SHP77 treated with DMSO at 0.1 percent for 48 hours (cell line): ENCODE measurements at regions not wholly inside any gene's neighbourhood (a gene's known extent, or its start where the extent isn't known, plus 50 kb on each side); places are given as distances from the start of the nearest gene placed in this dataset.
A peak's percentile ranks its signal among the peaks of the same experiment; 100 is the strongest.

Experiments
- DNase-seq: peaks from one replicate; lab custom pipeline; 2025; lab: John Stamatoyannopoulos, UW

GRCh38 chr16:26658486-26658885 is 408.2 kb upstream of the C16orf82 start:
- no peak for DNase-seq

GRCh38 chr16:26658915-26659314 is 407.8 kb upstream of the C16orf82 start:
- no peak for DNase-seq

- no peak for DNase-seq
Measured at GRCh38 chr16:26664086-26664485, 402.6 kb upstream of the C16orf82 start.

GRCh38 chr16:26665166-26665939 is 401.4 kb upstream of the C16orf82 start:
- peak; percentile 99 for DNase-seq

- DNase-seq: no peak
Measured at GRCh38 chr16:26666486-26666885, 400.2 kb upstream of the C16orf82 start.

- no peak for DNase-seq
Measured at GRCh38 chr16:26667307-26667706, 399.4 kb upstream of the C16orf82 start.

- no peak for DNase-seq
Measured at GRCh38 chr16:26668026-26668425, 398.7 kb upstream of the C16orf82 start.

- no peak for DNase-seq
Measured at GRCh38 chr16:26672206-26672605, 394.5 kb upstream of the C16orf82 start.

GRCh38 chr16:26673011-26673410 is 393.7 kb upstream of the C16orf82 start:
- DNase-seq: no peak

- no peak for DNase-seq
Measured at GRCh38 chr16:26680671-26681070, 386.1 kb upstream of the C16orf82 start.

- DNase-seq: no peak
Measured at GRCh38 chr16:26688105-26688504, 378.6 kb upstream of the C16orf82 start.

- no peak for DNase-seq
Measured at GRCh38 chr16:26688699-26689098, 378.0 kb upstream of the C16orf82 start.

- DNase-seq: no peak
Measured at GRCh38 chr16:26692658-26693057, 374.1 kb upstream of the C16orf82 start.

- DNase-seq: peak; percentile 55
Measured at GRCh38 chr16:26697807-26698206, 368.9 kb upstream of the C16orf82 start.

GRCh38 chr16:26700250-26700649 is 366.5 kb upstream of the C16orf82 start:
- no peak for DNase-seq

- DNase-seq: no peak
Measured at GRCh38 chr16:26701243-26701886, 365.4 kb upstream of the C16orf82 start.

- DNase-seq: no peak
Measured at GRCh38 chr16:26705346-26705745, 361.4 kb upstream of the C16orf82 start.

GRCh38 chr16:26708428-26708827 is 358.3 kb upstream of the C16orf82 start:
- DNase-seq: no peak

- no peak for DNase-seq
Measured at GRCh38 chr16:26709175-26709574, 357.6 kb upstream of the C16orf82 start.

GRCh38 chr16:26709754-26710153 is 357.0 kb upstream of the C16orf82 start:
- no peak for DNase-seq

GRCh38 chr16:26710450-26710849 is 356.3 kb upstream of the C16orf82 start:
- DNase-seq: no peak

GRCh38 chr16:26712876-26713275 is 353.9 kb upstream of the C16orf82 start:
- DNase-seq: no peak

- DNase-seq: no peak
Measured at GRCh38 chr16:26715969-26716368, 350.8 kb upstream of the C16orf82 start.

- DNase-seq: no peak
Measured at GRCh38 chr16:26717826-26718225, 348.9 kb upstream of the C16orf82 start.
